ENCODE measurements at regions not wholly inside any gene's neighbourhood (a gene's known extent, or its start where the extent isn't known, plus 50 kb on each side); places are given as distances from the start of the nearest gene placed in this dataset.

- Histone ChIP-seq H3K36me3 (no peaks in the 10 kb centered on the region), H3K9me3 (no peaks in the 10 kb centered on the region), H3K4me3 (no peak overlapping the region), H3K27me3 (no peaks in the 10 kb centered on the region), H3K27ac (no peak overlapping the region), H3K4me1 (no peaks in the 10 kb centered on the region)
- ATAC-seq = no peak
- no CpG with 5 or more reads among the region's 1 CpG for WGBS, 2 donors (ENCODE audit: low coverage in 1 of 2)
- TF ChIP-seq POLR2A (IDR thresholded peaks at IDR 0.05) = no peak
- TF ChIP-seq CTCF (IDR thresholded peaks at IDR 0.05) = no peak
- no peak for TF ChIP-seq EP300 (IDR thresholded peaks at IDR 0.05)
- TF ChIP-seq POLR2AphosphoS5 (IDR thresholded peaks at IDR 0.05) = no peak
Measured at GRCh38 chrX:10966057-10966456, 145.1 kb upstream of the HCCS start.

GRCh38 chrX:10971176-10971575, 140.0 kb upstream of the HCCS start:
- Histone ChIP-seq H3K27ac (no peak overlapping the region), H3K36me3 (no peaks in the 10 kb centered on the region), H3K27me3 (no peaks in the 10 kb centered on the region), H3K4me1 (no peaks in the 10 kb centered on the region), H3K4me3 (no peak overlapping the region), H3K9me3 (no peaks in the 10 kb centered on the region)
- 20 to 57% methylated on average over 1 of the region's 1 CpG for WGBS, 2 donors (ENCODE audit: low coverage in 1 of 2)
- TF ChIP-seq CTCF (IDR thresholded peaks at IDR 0.05) (no peak), POLR2AphosphoS5 (IDR thresholded peaks at IDR 0.05) (no peak), EP300 (IDR thresholded peaks at IDR 0.05) (no peak), POLR2A (IDR thresholded peaks at IDR 0.05) (no peak)
- no peak for ATAC-seq

- WGBS, 2 donors (ENCODE audit: low coverage in 1 of 2) = 20 to 38% methylated on average over 1 of the region's 1 CpG
- Histone ChIP-seq H3K36me3 (no peaks in the 10 kb centered on the region), H3K27me3 (no peaks in the 10 kb centered on the region), H3K4me1 (no peaks in the 10 kb centered on the region), H3K27ac (no peak overlapping the region), H3K9me3 (no peaks in the 10 kb centered on the region), H3K4me3 (no peak overlapping the region)
- TF ChIP-seq POLR2A (IDR thresholded peaks at IDR 0.05) = no peak
- ATAC-seq = no peak
Measured at GRCh38 chrX:10971759-10972158, 139.4 kb upstream of the HCCS start.

GRCh38 chrX:10972706-10973105, 138.4 kb upstream of the HCCS start:
- no peak for ATAC-seq
- H3K4me3 ChIP-seq = no peak overlapping the region
- no peaks in the 10 kb centered on the region for H3K27me3 ChIP-seq
- H3K9me3 ChIP-seq = no peaks in the 10 kb centered on the region
- no peak for TF ChIP-seq POLR2A (IDR thresholded peaks at IDR 0.05)
- TF ChIP-seq EP300 (IDR thresholded peaks at IDR 0.05) = no peak
- no peak for TF ChIP-seq CTCF (IDR thresholded peaks at IDR 0.05)
- TF ChIP-seq POLR2AphosphoS5 (IDR thresholded peaks at IDR 0.05) = no peak
- WGBS, 2 donors (ENCODE audit: low coverage in 1 of 2) = 33 to 35% methylated on average over 2 of the region's 2 CpGs
- no peaks in the 10 kb centered on the region for H3K36me3 ChIP-seq
- H3K27ac ChIP-seq = no peak overlapping the region
- no peaks in the 10 kb centered on the region for H3K4me1 ChIP-seq

- Histone ChIP-seq H3K27ac (no peak overlapping the region), H3K4me1 (no peaks in the 10 kb centered on the region), H3K4me3 (no peak overlapping the region), H3K9me3 (no peaks in the 10 kb centered on the region), H3K27me3 (no peaks in the 10 kb centered on the region), H3K36me3 (no peaks in the 10 kb centered on the region)
- TF ChIP-seq EP300 (IDR thresholded peaks at IDR 0.05) (no peak), POLR2AphosphoS5 (IDR thresholded peaks at IDR 0.05) (no peak), POLR2A (IDR thresholded peaks at IDR 0.05) (no peak), CTCF (IDR thresholded peaks at IDR 0.05) (no peak)
- 88 to 100% methylated on average over 1 of the region's 1 CpG for WGBS, 2 donors (ENCODE audit: low coverage in 1 of 2)
- no peak for ATAC-seq
Measured at GRCh38 chrX:10974920-10975319, 136.2 kb upstream of the HCCS start.

- Histone ChIP-seq H3K27ac (no peak overlapping the region), H3K4me1 (no peaks in the 10 kb centered on the region), H3K36me3 (no peaks in the 10 kb centered on the region), H3K4me3 (no peak overlapping the region), H3K27me3 (no peaks in the 10 kb centered on the region), H3K9me3 (no peaks in the 10 kb centered on the region)
- TF ChIP-seq POLR2A (IDR thresholded peaks at IDR 0.05) (no peak), EP300 (IDR thresholded peaks at IDR 0.05) (no peak), CTCF (IDR thresholded peaks at IDR 0.05) (no peak), POLR2AphosphoS5 (IDR thresholded peaks at IDR 0.05) (no peak)
- ATAC-seq = no peak
- 67 to 86% methylated on average over 1 of the region's 1 CpG for WGBS, 2 donors (ENCODE audit: low coverage in 1 of 2)
Measured at GRCh38 chrX:10979956-10980355, 131.2 kb upstream of the HCCS start.

Measured in gastroesophageal sphincter (tissue), 4 donors.